Cardiac muscle cell (in vitro differentiated cells and primary cell): ENCODE measurements at regions not wholly inside any gene's neighbourhood (a gene's known extent, or its start where the extent isn't known, plus 50 kb on each side); places are given as distances from the start of the nearest gene placed in this dataset.

ENCODE experiments used
- DNase-seq, 2 donors: peaks; one replicate each; pipeline versions ENCODE4 v3.0.0 to v3.0.0-alpha.2; 2010 to 2017; ENCODE audit warnings: low read depth in 1 of 2, low spot score in 1 of 2
- H3K27ac ChIP-seq: fragments of 200-600 bp; sonication (generic); 2 replicates; pipeline ENCODE4 v1.5.1; 2016
- H3K27me3 ChIP-seq: fragments of 200-600 bp; sonication (generic); 2 replicates; pipeline ENCODE4 v1.6.0; 2016; ENCODE audit warnings: control low read depth
- H3K36me3 ChIP-seq: fragments of 200-600 bp; sonication (generic); 2 replicates; pipeline ENCODE4 v1.5.1; 2016; ENCODE audit warnings: control low read depth
- H3K4me1 ChIP-seq: fragments of 200-600 bp; sonication (generic); 2 replicates; pipeline ENCODE4 v1.8.1; 2017; ENCODE audit warnings: low read depth, mild to moderate bottlenecking, mixed run types
- H3K4me3 ChIP-seq: fragments of 200-600 bp; sonication (generic); 2 replicates; pipeline ENCODE4 v1.5.1; 2016; ENCODE audit warnings: mild to moderate bottlenecking
- H3K9me3 ChIP-seq: fragments of 200-600 bp; sonication (generic); 2 replicates; pipeline ENCODE4 v1.5.1; 2017; ENCODE audit warnings: low read depth, mild to moderate bottlenecking, control low read depth
- TF ChIP-seq, protein P1 (sequence below): IDR thresholded peaks from 2 replicates; pipeline ENCODE4 v1.5.1; 2012; ENCODE audit warnings: low read depth, mild to moderate bottlenecking, low read length

GRCh38 chr10:128373071-128373749 lies 247.0 kb upstream of the MKI67 start:
- Histone ChIP-seq H3K9me3 (no peaks in the 10 kb centered on the region), H3K36me3 (no peaks in the 10 kb centered on the region), H3K4me3 (no peak overlapping the region), H3K27me3 (no peaks in the 10 kb centered on the region), H3K27ac (no peak overlapping the region), H3K4me1 (no peaks in the 10 kb centered on the region)
- TF ChIP-seq, protein P1, sequence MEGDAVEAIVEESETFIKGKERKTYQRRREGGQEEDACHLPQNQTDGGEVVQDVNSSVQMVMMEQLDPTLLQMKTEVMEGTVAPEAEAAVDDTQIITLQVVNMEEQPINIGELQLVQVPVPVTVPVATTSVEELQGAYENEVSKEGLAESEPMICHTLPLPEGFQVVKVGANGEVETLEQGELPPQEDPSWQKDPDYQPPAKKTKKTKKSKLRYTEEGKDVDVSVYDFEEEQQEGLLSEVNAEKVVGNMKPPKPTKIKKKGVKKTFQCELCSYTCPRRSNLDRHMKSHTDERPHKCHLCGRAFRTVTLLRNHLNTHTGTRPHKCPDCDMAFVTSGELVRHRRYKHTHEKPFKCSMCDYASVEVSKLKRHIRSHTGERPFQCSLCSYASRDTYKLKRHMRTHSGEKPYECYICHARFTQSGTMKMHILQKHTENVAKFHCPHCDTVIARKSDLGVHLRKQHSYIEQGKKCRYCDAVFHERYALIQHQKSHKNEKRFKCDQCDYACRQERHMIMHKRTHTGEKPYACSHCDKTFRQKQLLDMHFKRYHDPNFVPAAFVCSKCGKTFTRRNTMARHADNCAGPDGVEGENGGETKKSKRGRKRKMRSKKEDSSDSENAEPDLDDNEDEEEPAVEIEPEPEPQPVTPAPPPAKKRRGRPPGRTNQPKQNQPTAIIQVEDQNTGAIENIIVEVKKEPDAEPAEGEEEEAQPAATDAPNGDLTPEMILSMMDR = no peak
- DNase-seq = no peak

DNA sequence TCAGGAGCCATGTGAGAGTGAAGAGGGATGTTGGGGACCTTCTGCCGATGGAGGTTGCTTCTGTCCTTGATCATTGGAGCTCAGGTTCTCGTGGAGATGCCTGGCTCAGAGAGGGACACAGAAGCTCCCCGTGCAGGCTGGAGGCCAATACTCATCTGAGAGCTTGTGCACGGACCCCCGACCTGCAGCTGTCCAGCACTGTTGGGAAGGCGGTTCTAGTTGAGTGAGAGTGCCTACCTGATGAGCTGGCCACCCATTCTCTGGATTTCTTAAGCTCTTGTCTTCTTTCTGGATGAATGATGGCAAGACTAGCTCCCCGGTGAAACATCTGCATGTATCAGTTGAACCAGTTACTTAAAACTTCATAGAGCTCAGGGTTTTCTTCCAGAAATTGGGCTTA lies 247.6 kb upstream of the MKI67 start:
- H3K4me1 ChIP-seq = no peaks in the 10 kb centered on the region
- H3K27ac ChIP-seq = no peak overlapping the region
- TF ChIP-seq, protein P1 = no peak
- H3K9me3 ChIP-seq = no peaks in the 10 kb centered on the region
- DNase-seq = no peak
- H3K4me3 ChIP-seq = no peak overlapping the region
- no peaks in the 10 kb centered on the region for H3K27me3 ChIP-seq
- H3K36me3 ChIP-seq = no peaks in the 10 kb centered on the region

GRCh38 chr10:128375171-128375570 lies 248.9 kb upstream of the MKI67 start:
- H3K4me3 ChIP-seq = no peak overlapping the region
- no peak for DNase-seq
- TF ChIP-seq, protein P1 = no peak

DNA sequence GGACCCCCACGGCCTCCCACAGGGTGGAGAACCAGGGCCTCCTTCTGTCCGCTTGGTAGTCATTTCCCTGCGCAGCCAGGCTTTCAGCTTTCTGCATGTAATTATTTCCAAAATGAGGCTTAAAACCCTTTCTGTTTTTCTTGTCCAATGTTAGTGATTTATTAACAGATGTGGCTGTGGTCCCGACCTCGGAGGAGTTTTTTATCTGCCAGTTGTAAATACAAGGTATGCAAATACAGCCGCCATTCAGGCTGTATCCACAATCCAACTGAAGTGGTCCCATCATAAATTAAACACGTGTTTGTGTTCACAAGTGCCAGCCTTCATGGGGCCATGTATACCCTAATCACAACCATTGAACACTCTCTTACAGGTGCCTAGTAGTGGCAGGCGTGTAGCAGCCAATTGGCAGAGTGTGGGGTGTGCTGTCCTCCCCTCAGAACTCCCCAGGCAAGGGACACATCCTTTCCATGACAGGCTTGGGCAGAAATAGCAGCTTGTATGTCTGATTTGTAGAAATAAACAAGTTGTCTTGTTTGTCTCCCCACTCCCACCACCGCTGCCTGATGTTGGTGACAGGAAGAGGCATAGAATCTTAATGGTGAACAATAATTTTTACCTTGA lies 251.3 kb upstream of the MKI67 start:
- H3K4me3 ChIP-seq = no peak overlapping the region
- no peak overlapping the region for H3K27ac ChIP-seq
- H3K36me3 ChIP-seq = no peaks in the 10 kb centered on the region
- no peaks in the 10 kb centered on the region for H3K9me3 ChIP-seq
- no peak for DNase-seq
- TF ChIP-seq, protein P1 = no peak
- peaks cover 9% of the 10 kb centered on the region for H3K27me3 ChIP-seq
- H3K4me1 ChIP-seq = no peaks in the 10 kb centered on the region

More at GRCh38 chr10:128375171-128375570, 248.9 kb upstream of the MKI67 start:
- Histone ChIP-seq H3K4me1 (no peaks in the 10 kb centered on the region), H3K36me3 (no peaks in the 10 kb centered on the region), H3K27ac (no peak overlapping the region), H3K9me3 (no peaks in the 10 kb centered on the region), H3K27me3 (no peaks in the 10 kb centered on the region)

DNA sequence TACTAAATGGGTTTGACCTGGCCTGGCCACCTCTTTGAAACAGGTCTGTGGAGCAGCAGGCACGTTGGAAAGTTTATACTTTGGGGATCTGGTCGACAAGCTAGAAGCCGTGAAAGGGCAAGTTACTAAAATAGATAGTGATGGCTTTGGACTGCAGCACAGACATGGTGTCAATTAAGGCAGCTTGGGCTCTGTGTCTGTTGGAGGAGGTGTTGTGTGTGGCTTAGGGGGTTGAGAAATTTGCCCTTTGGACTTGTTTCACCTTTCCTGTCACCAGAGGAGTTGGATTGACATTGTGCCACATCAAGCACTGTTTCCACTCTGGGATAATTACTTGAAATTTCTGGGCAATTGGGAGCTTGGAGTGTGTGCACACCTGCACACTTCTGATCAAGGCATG lies 251.8 kb upstream of the MKI67 start:
- H3K27me3 ChIP-seq = peaks cover 9% of the 10 kb centered on the region
- H3K27ac ChIP-seq = no peak overlapping the region
- no peaks in the 10 kb centered on the region for H3K36me3 ChIP-seq
- TF ChIP-seq, protein P1 = no peak
- no peaks in the 10 kb centered on the region for H3K4me1 ChIP-seq
- H3K9me3 ChIP-seq = no peaks in the 10 kb centered on the region
- no peak for DNase-seq
- H3K4me3 ChIP-seq = no peak overlapping the region
